ENCODE measurements at regions not wholly inside any gene's neighbourhood (a gene's known extent, or its start where the extent isn't known, plus 50 kb on each side); places are given as distances from the start of the nearest gene placed in this dataset.
"Not testable (repeated sequence)": the region's sequence is repeated elsewhere in the genome, so short reads cannot be mapped to it uniquely, and the experiment has no call there.

GRCh38 chr21:23806966-23807548 lies 1800.2 kb downstream of the MRPL39 start:
- not testable (repeated sequence) for H3K4ac ChIP-seq (ENCODE audit: low read depth, low read length); H3K27me3 ChIP-seq (ENCODE audit: insufficient read depth, low read length, poor library complexity); H2BK5ac ChIP-seq (ENCODE audit: low read length); H3K4me2 ChIP-seq (ENCODE audit: low read length); H4K8ac ChIP-seq (ENCODE audit: low read depth, low read length); H2BK120ac ChIP-seq (ENCODE audit: low read depth, low read length); H2AK5ac ChIP-seq (ENCODE audit: low read length); H3K9ac ChIP-seq (ENCODE audit: low read length); H3K18ac ChIP-seq (ENCODE audit: low read length); DNase-seq; H2BK15ac ChIP-seq (replicated peaks; ENCODE audit: low read depth); H3K27ac ChIP-seq (ENCODE audit: low read depth, low read length); H3K23ac ChIP-seq (ENCODE audit: low read length); H3K79me1 ChIP-seq (ENCODE audit: low read length); H3K56ac ChIP-seq (ENCODE audit: low read length); H3K4me3 ChIP-seq (ENCODE audit: low read length); H3K4me1 ChIP-seq (ENCODE audit: control insufficient read depth, low read depth, low read length); H3K79me2 ChIP-seq (ENCODE audit: control insufficient read depth, insufficient read depth, low read length); H4K5ac ChIP-seq (ENCODE audit: low read length); H3K36me3 ChIP-seq (ENCODE audit: control insufficient read depth, insufficient read depth, low read length)
- no CpG with 5 or more reads among the region's 39 CpGs for WGBS (ENCODE audit: extremely low coverage, insufficient coverage, low lambda C conversion rate)

GRCh38 chr21:23804866-23805265 lies 1802.4 kb downstream of the MRPL39 start:
- H3K4me1 ChIP-seq (ENCODE audit: control insufficient read depth, low read depth, low read length), result no peaks in the 10 kb centered on the region

GRCh38 chr21:23801292-23801691 lies 1806.0 kb downstream of the MRPL39 start:
- no peak overlapping the region for H2BK120ac ChIP-seq (ENCODE audit: low read depth, low read length)
- H3K4me3 ChIP-seq (ENCODE audit: low read length), result no peak overlapping the region
- no peaks in the 10 kb centered on the region for H3K4me1 ChIP-seq (ENCODE audit: control insufficient read depth, low read depth, low read length)
- H3K4ac ChIP-seq (ENCODE audit: low read depth, low read length), result no peak overlapping the region
- H3K27ac ChIP-seq (ENCODE audit: low read depth, low read length), result no peak overlapping the region
- no peak for DNase-seq
- no peak overlapping the region for H2AK5ac ChIP-seq (ENCODE audit: low read length)
- H3K18ac ChIP-seq (ENCODE audit: low read length), result no peak overlapping the region
- H3K4me2 ChIP-seq (ENCODE audit: low read length), result no peak overlapping the region
- no peaks in the 10 kb centered on the region for H3K79me2 ChIP-seq (ENCODE audit: control insufficient read depth, insufficient read depth, low read length)
- H3K23ac ChIP-seq (ENCODE audit: low read length), result no peak overlapping the region
- H3K56ac ChIP-seq (ENCODE audit: low read length), result no peak overlapping the region
- no peak overlapping the region for H4K8ac ChIP-seq (ENCODE audit: low read depth, low read length)
- no peaks in the 10 kb centered on the region for H3K79me1 ChIP-seq (ENCODE audit: low read length)
- H3K36me3 ChIP-seq (ENCODE audit: control insufficient read depth, insufficient read depth, low read length), result no peaks in the 10 kb centered on the region
- H4K5ac ChIP-seq (ENCODE audit: low read length), result no peak overlapping the region
- WGBS (ENCODE audit: extremely low coverage, insufficient coverage, low lambda C conversion rate), result no CpG with 5 or more reads among the region's 6 CpGs
- H3K27me3 ChIP-seq (ENCODE audit: insufficient read depth, low read length, poor library complexity), result no peaks in the 10 kb centered on the region
- no peak overlapping the region for H2BK5ac ChIP-seq (ENCODE audit: low read length)
- no peak overlapping the region for H3K9ac ChIP-seq (ENCODE audit: low read length)
- H2BK15ac ChIP-seq (replicated peaks; ENCODE audit: low read depth), result no peak overlapping the region

More at GRCh38 chr21:23804866-23805265, 1802.4 kb downstream of the MRPL39 start:
- Histone ChIP-seq H3K36me3 (ENCODE audit: control insufficient read depth, insufficient read depth, low read length) (no peaks in the 10 kb centered on the region), H2BK15ac (replicated peaks; ENCODE audit: low read depth) (no peak overlapping the region), H4K5ac (ENCODE audit: low read length) (no peak overlapping the region), H2BK120ac (ENCODE audit: low read depth, low read length) (no peak overlapping the region), H3K56ac (ENCODE audit: low read length) (no peak overlapping the region), H3K27ac (ENCODE audit: low read depth, low read length) (no peak overlapping the region), H3K79me1 (ENCODE audit: low read length) (no peaks in the 10 kb centered on the region), H3K4me3 (ENCODE audit: low read length) (no peak overlapping the region), H2AK5ac (ENCODE audit: low read length) (no peak overlapping the region), H4K8ac (ENCODE audit: low read depth, low read length) (no peak overlapping the region), H3K23ac (ENCODE audit: low read length) (no peak overlapping the region), H3K27me3 (ENCODE audit: insufficient read depth, low read length, poor library complexity) (no peaks in the 10 kb centered on the region), H3K4me2 (ENCODE audit: low read length) (no peak overlapping the region), H3K79me2 (ENCODE audit: control insufficient read depth, insufficient read depth, low read length) (no peaks in the 10 kb centered on the region), H3K18ac (ENCODE audit: low read length) (no peak overlapping the region), H3K9ac (ENCODE audit: low read length) (no peak overlapping the region), H2BK5ac (ENCODE audit: low read length) (no peak overlapping the region), H3K4ac (ENCODE audit: low read depth, low read length) (no peak overlapping the region)
- DNase-seq, result no peak
- whole genome bisulfite sequencing (ENCODE audit: extremely low coverage, insufficient coverage, low lambda C conversion rate), result no CpG with 5 or more reads among the region's 5 CpGs

- Histone ChIP-seq H3K56ac (ENCODE audit: low read length) (no peak overlapping the region), H2BK15ac (replicated peaks; ENCODE audit: low read depth) (no peak overlapping the region), H3K4ac (ENCODE audit: low read depth, low read length) (no peak overlapping the region), H2AK5ac (ENCODE audit: low read length) (no peak overlapping the region), H4K5ac (ENCODE audit: low read length) (no peak overlapping the region), H2BK5ac (ENCODE audit: low read length) (no peak overlapping the region), H3K4me2 (ENCODE audit: low read length) (no peak overlapping the region), H3K18ac (ENCODE audit: low read length) (no peak overlapping the region), H3K4me1 (ENCODE audit: control insufficient read depth, low read depth, low read length) (no peaks in the 10 kb centered on the region), H2BK120ac (ENCODE audit: low read depth, low read length) (no peak overlapping the region), H3K36me3 (ENCODE audit: control insufficient read depth, insufficient read depth, low read length) (no peaks in the 10 kb centered on the region), H3K27me3 (ENCODE audit: insufficient read depth, low read length, poor library complexity) (no peaks in the 10 kb centered on the region), H3K23ac (ENCODE audit: low read length) (no peak overlapping the region), H3K79me2 (ENCODE audit: control insufficient read depth, insufficient read depth, low read length) (no peaks in the 10 kb centered on the region), H3K79me1 (ENCODE audit: low read length) (no peaks in the 10 kb centered on the region), H3K27ac (ENCODE audit: low read depth, low read length) (no peak overlapping the region), H3K9ac (ENCODE audit: low read length) (no peak overlapping the region), H4K8ac (ENCODE audit: low read depth, low read length) (no peak overlapping the region), H3K4me3 (ENCODE audit: low read length) (no peak overlapping the region)
- WGBS (ENCODE audit: extremely low coverage, insufficient coverage, low lambda C conversion rate), result no CpG with 5 or more reads among the region's 5 CpGs
- no peak for DNase-seq
Measured at GRCh38 chr21:23799376-23799775, 1807.9 kb downstream of the MRPL39 start.

GRCh38 chr21:23792300-23792699 lies 1815.0 kb downstream of the MRPL39 start:
- Histone ChIP-seq H3K23ac (ENCODE audit: low read length) (no peak overlapping the region), H3K4me1 (ENCODE audit: control insufficient read depth, low read depth, low read length) (no peaks in the 10 kb centered on the region), H4K5ac (ENCODE audit: low read length) (no peak overlapping the region), H2BK120ac (ENCODE audit: low read depth, low read length) (no peak overlapping the region), H3K27me3 (ENCODE audit: insufficient read depth, low read length, poor library complexity) (no peaks in the 10 kb centered on the region), H4K8ac (ENCODE audit: low read depth, low read length) (no peak overlapping the region), H3K27ac (ENCODE audit: low read depth, low read length) (no peak overlapping the region), H3K4ac (ENCODE audit: low read depth, low read length) (no peak overlapping the region), H3K4me3 (ENCODE audit: low read length) (no peak overlapping the region), H2BK5ac (ENCODE audit: low read length) (no peak overlapping the region), H3K18ac (ENCODE audit: low read length) (no peak overlapping the region), H3K79me1 (ENCODE audit: low read length) (no peaks in the 10 kb centered on the region), H2BK15ac (replicated peaks; ENCODE audit: low read depth) (no peak overlapping the region), H3K79me2 (ENCODE audit: control insufficient read depth, insufficient read depth, low read length) (no peaks in the 10 kb centered on the region), H2AK5ac (ENCODE audit: low read length) (no peak overlapping the region), H3K36me3 (ENCODE audit: control insufficient read depth, insufficient read depth, low read length) (no peaks in the 10 kb centered on the region), H3K4me2 (ENCODE audit: low read length) (no peak overlapping the region), H3K9ac (ENCODE audit: low read length) (no peak overlapping the region), H3K56ac (ENCODE audit: low read length) (no peak overlapping the region)
- no peak for DNase-seq
- WGBS (ENCODE audit: extremely low coverage, insufficient coverage, low lambda C conversion rate), result no CpG with 5 or more reads among the region's 1 CpG

GRCh38 chr21:23789864-23790263 lies 1817.4 kb downstream of the MRPL39 start:
- Histone ChIP-seq H4K8ac (ENCODE audit: low read depth, low read length) (no peak overlapping the region), H3K4me3 (ENCODE audit: low read length) (no peak overlapping the region), H2BK120ac (ENCODE audit: low read depth, low read length) (no peak overlapping the region), H3K4me2 (ENCODE audit: low read length) (no peak overlapping the region), H3K79me2 (ENCODE audit: control insufficient read depth, insufficient read depth, low read length) (no peaks in the 10 kb centered on the region), H3K36me3 (ENCODE audit: control insufficient read depth, insufficient read depth, low read length) (no peaks in the 10 kb centered on the region), H2BK15ac (replicated peaks; ENCODE audit: low read depth) (no peak overlapping the region), H2BK5ac (ENCODE audit: low read length) (no peak overlapping the region), H2AK5ac (ENCODE audit: low read length) (no peak overlapping the region), H3K4ac (ENCODE audit: low read depth, low read length) (no peak overlapping the region), H3K23ac (ENCODE audit: low read length) (no peak overlapping the region), H3K27ac (ENCODE audit: low read depth, low read length) (no peak overlapping the region), H4K5ac (ENCODE audit: low read length) (no peak overlapping the region), H3K79me1 (ENCODE audit: low read length) (no peaks in the 10 kb centered on the region), H3K18ac (ENCODE audit: low read length) (no peak overlapping the region), H3K56ac (ENCODE audit: low read length) (no peak overlapping the region), H3K4me1 (ENCODE audit: control insufficient read depth, low read depth, low read length) (no peaks in the 10 kb centered on the region), H3K27me3 (ENCODE audit: insufficient read depth, low read length, poor library complexity) (no peaks in the 10 kb centered on the region), H3K9ac (ENCODE audit: low read length) (no peak overlapping the region)
- DNase-seq, result no peak
- no CpG with 5 or more reads among the region's 1 CpG for WGBS (ENCODE audit: extremely low coverage, insufficient coverage, low lambda C conversion rate)
